HEK293 (cell line): ENCODE measurements at regions not wholly inside any gene's neighbourhood (a gene's known extent, or its start where the extent isn't known, plus 50 kb on each side); places are given as distances from the start of the nearest gene placed in this dataset.

ENCODE experiments used
- CTCF ChIA-PET: fragments of 350-600 bp; formaldehyde crosslinking; extraction: SDS; loops from one replicate; lab custom pipeline; 2021; ENCODE audit warnings: antibody characterized with exemption; lab: Yijun Ruan, JAX
- POLR2A ChIA-PET: fragments of 300-600 bp; formaldehyde crosslinking; extraction: SDS; loops from one replicate; lab custom pipeline; 2020; ENCODE audit warnings: antibody characterized with exemption, inconsistent platforms; lab: Yijun Ruan, JAX
- H3K27ac ChIP-seq: fragments of 200-500 bp; sonication (Bioruptor generic); 2 replicates; pipeline ENCODE4 v1.5.1; 2014; ENCODE audit warnings: low read depth, low read length, control low read depth, inconsistent platforms; ENCODE audit errors: extremely low read depth
- H3K36me3 ChIP-seq, 2 experiments: fragments of 200-500 bp in 1 of 2; sonication (Bioruptor generic) in 1 of 2; 1 replicate in 1 of 2; 2 replicates in 1 of 2; pipeline ENCODE4 v1.5.1; 2014 to 2017; ENCODE audit warnings: inconsistent platforms in 2 of 2, low read length in 2 of 2; ENCODE audit not compliant: control insufficient read depth in 2 of 2, insufficient read depth in 1 of 2
- H3K4me1 ChIP-seq: fragments of 200-500 bp; sonication (Bioruptor generic); 2 replicates; pipeline ENCODE4 v1.5.1; 2014; ENCODE audit warnings: mild to moderate bottlenecking, low read length, inconsistent platforms; ENCODE audit not compliant: control insufficient read depth, insufficient read depth
- H3K4me3 ChIP-seq: 2 replicates; pipeline ENCODE4 v1.5.1; 2011; ENCODE audit warnings: low read depth, mild to moderate bottlenecking, control low read depth, low read length, moderate library complexity
- H3K9me3 ChIP-seq: fragments of 200-500 bp; sonication (Bioruptor generic); 2 replicates; pipeline ENCODE4 v1.5.1; 2014; ENCODE audit warnings: low read depth, low read length, inconsistent platforms; ENCODE audit not compliant: control insufficient read depth, insufficient read depth
- CTCF ChIP-seq: fragments of 450-650 bp; formaldehyde crosslinking; IDR thresholded peaks from 2 replicates; pipeline ENCODE4 v1.5.1; 2016; ENCODE audit warnings: missing biosample characterization, missing genetic modification characterization
- EGR2 ChIP-seq: fragments of 450-650 bp; formaldehyde crosslinking; IDR thresholded peaks from 2 replicates; pipeline ENCODE4 v1.5.1; 2016; ENCODE audit warnings: low read depth, missing biosample characterization, missing genetic modification characterization
- HOXC10 ChIP-seq: sonication (generic); formaldehyde crosslinking; IDR thresholded peaks from 2 replicates; pipeline ENCODE4 v1.8.1; 2023; ENCODE audit warnings: mild to moderate bottlenecking, missing genetic modification reagents
- KLF9 ChIP-seq: fragments of 450-650 bp; formaldehyde crosslinking; IDR thresholded peaks from 2 replicates; pipeline ENCODE4 v1.5.1; 2016; ENCODE audit warnings: missing biosample characterization, missing genetic modification characterization, low read depth
- OVOL3 ChIP-seq: fragments of 450-650 bp; formaldehyde crosslinking; IDR thresholded peaks from 2 replicates; pipeline ENCODE4 v1.5.1; 2016; ENCODE audit warnings: missing biosample characterization, missing genetic modification characterization
- REPIN1 ChIP-seq: fragments of 450-650 bp; formaldehyde crosslinking; IDR thresholded peaks from 2 replicates; pipeline ENCODE4 v1.5.1; 2017; ENCODE audit warnings: missing biosample characterization, missing genetic modification characterization, low read depth
- SALL2 ChIP-seq: fragments of 450-650 bp; formaldehyde crosslinking; IDR thresholded peaks from 2 replicates; pipeline ENCODE4 v1.5.0; 2017; ENCODE audit warnings: missing biosample characterization, mild to moderate bottlenecking, missing genetic modification characterization, borderline replicate concordance
- SP3 ChIP-seq: fragments of 450-650 bp; formaldehyde crosslinking; IDR thresholded peaks from 2 replicates; pipeline ENCODE4 v1.5.1; 2016; ENCODE audit warnings: missing biosample characterization, missing genetic modification characterization
- YY2 ChIP-seq: fragments of 450-650 bp; formaldehyde crosslinking; IDR thresholded peaks from 2 replicates; pipeline ENCODE4 v1.5.1; 2016; ENCODE audit warnings: missing biosample characterization, missing genetic modification characterization
- ZBTB20 ChIP-seq: fragments of 450-650 bp; formaldehyde crosslinking; IDR thresholded peaks from 2 replicates; pipeline ENCODE4 v1.5.1; 2016; ENCODE audit warnings: missing biosample characterization, missing genetic modification characterization
- ZBTB26 ChIP-seq: fragments of 450-650 bp; formaldehyde crosslinking; optimal IDR thresholded peaks from 2 replicates; pipeline ENCODE3; 2016; ENCODE audit warnings: missing biosample characterization, mild to moderate bottlenecking, missing genetic modification characterization
- ZEB2 ChIP-seq: fragments of 450-650 bp; formaldehyde crosslinking; IDR thresholded peaks from 2 replicates; pipeline ENCODE4 v1.5.1; 2016; ENCODE audit warnings: missing biosample characterization, missing genetic modification characterization
- ZIC2 ChIP-seq: fragments of 450-650 bp; formaldehyde crosslinking; IDR thresholded peaks from 2 replicates; pipeline ENCODE4 v1.5.1; 2016; ENCODE audit warnings: missing biosample characterization, missing genetic modification characterization
- ZNF10 ChIP-seq: fragments of 450-650 bp; formaldehyde crosslinking; IDR thresholded peaks from 2 replicates; pipeline ENCODE4 v1.5.1; 2017; ENCODE audit warnings: missing biosample characterization, missing genetic modification characterization
- ZNF140 ChIP-seq: fragments of 450-650 bp; formaldehyde crosslinking; IDR thresholded peaks from 2 replicates; pipeline ENCODE4 v1.5.1; 2016; ENCODE audit warnings: missing biosample characterization, missing genetic modification characterization
- ZNF175 ChIP-seq: fragments of 450-650 bp; formaldehyde crosslinking; IDR thresholded peaks from 2 replicates; pipeline ENCODE4 v1.5.1; 2016; ENCODE audit warnings: missing biosample characterization, missing genetic modification characterization
- ZNF184 ChIP-seq: fragments of 450-650 bp; IDR thresholded peaks from 2 replicates; pipeline ENCODE4 v1.5.1; 2018; ENCODE audit warnings: missing biosample characterization, mild to moderate bottlenecking, missing genetic modification characterization
- ZNF202 ChIP-seq: fragments of 450-650 bp; formaldehyde crosslinking; IDR thresholded peaks from 2 replicates; pipeline ENCODE4 v1.5.1; 2016; ENCODE audit warnings: missing biosample characterization, missing genetic modification characterization, borderline replicate concordance
- ZNF223 ChIP-seq: fragments of 450-650 bp; formaldehyde crosslinking; IDR thresholded peaks from 2 replicates; pipeline ENCODE4 v1.5.1; 2016; ENCODE audit warnings: missing biosample characterization, missing genetic modification characterization
- ZNF23 ChIP-seq: fragments of 450-650 bp; formaldehyde crosslinking; IDR thresholded peaks from 2 replicates; pipeline ENCODE4 v1.5.1; 2016; ENCODE audit warnings: missing biosample characterization, missing genetic modification characterization, borderline replicate concordance
- ZNF239 ChIP-seq: fragments of 450-650 bp; formaldehyde crosslinking; IDR thresholded peaks from 2 replicates; pipeline ENCODE4 v1.5.1; 2016; ENCODE audit warnings: missing biosample characterization, missing genetic modification characterization
- ZNF366 ChIP-seq: fragments of 450-650 bp; formaldehyde crosslinking; conservative IDR thresholded peaks from 2 replicates; pipeline ENCODE4 v1.5.1; 2016; ENCODE audit warnings: missing biosample characterization, missing genetic modification characterization
- ZNF423 ChIP-seq: fragments of 450-650 bp; formaldehyde crosslinking; IDR thresholded peaks from 2 replicates; pipeline ENCODE4 v1.5.1; 2016; ENCODE audit warnings: missing biosample characterization, missing genetic modification characterization
- ZNF501 ChIP-seq: fragments of 450-650 bp; formaldehyde crosslinking; IDR thresholded peaks from 2 replicates; pipeline ENCODE4 v1.5.1; 2016; ENCODE audit warnings: missing biosample characterization, missing genetic modification characterization
- ZNF521 ChIP-seq: fragments of 450-650 bp; formaldehyde crosslinking; IDR thresholded peaks from 2 replicates; pipeline ENCODE4 v1.5.1; 2017; ENCODE audit warnings: missing biosample characterization, mild to moderate bottlenecking, missing genetic modification characterization
- ZNF548 ChIP-seq: fragments of 450-650 bp; formaldehyde crosslinking; IDR thresholded peaks from 2 replicates; pipeline ENCODE4 v1.5.1; 2016; ENCODE audit warnings: missing biosample characterization, missing genetic modification characterization
- ZNF629 ChIP-seq: fragments of 450-650 bp; formaldehyde crosslinking; IDR thresholded peaks from 2 replicates; pipeline ENCODE4 v1.5.1; 2017; ENCODE audit warnings: missing biosample characterization, missing genetic modification characterization
- ZNF664 ChIP-seq: fragments of 450-650 bp; formaldehyde crosslinking; IDR thresholded peaks from 2 replicates; pipeline ENCODE4 v1.5.1; 2016; ENCODE audit warnings: missing biosample characterization, missing genetic modification characterization
- ZNF76 ChIP-seq: fragments of 450-650 bp; formaldehyde crosslinking; IDR thresholded peaks from 2 replicates; pipeline ENCODE4; 2016; ENCODE audit warnings: low read depth, missing biosample characterization, missing genetic modification characterization, borderline replicate concordance
- ZNF768 ChIP-seq: fragments of 450-650 bp; formaldehyde crosslinking; IDR thresholded peaks from 2 replicates; pipeline ENCODE4 v1.5.1; 2018; ENCODE audit warnings: missing biosample characterization, mild to moderate bottlenecking, missing genetic modification characterization
- ZNF776 ChIP-seq: fragments of 450-650 bp; formaldehyde crosslinking; IDR thresholded peaks from 2 replicates; pipeline ENCODE4 v1.5.0; 2017; ENCODE audit warnings: missing biosample characterization, missing genetic modification characterization, borderline replicate concordance
- ZXDB ChIP-seq: fragments of 450-650 bp; formaldehyde crosslinking; IDR thresholded peaks from 2 replicates; pipeline ENCODE4 v1.5.1; 2016; ENCODE audit warnings: missing biosample characterization, missing genetic modification characterization
- TF ChIP-seq, protein P1 (sequence below): IDR thresholded peaks from 2 replicates; pipeline ENCODE4 v1.6.1; 2011; ENCODE audit warnings: mild to moderate bottlenecking, low read depth, low read length, borderline replicate concordance

DNA sequence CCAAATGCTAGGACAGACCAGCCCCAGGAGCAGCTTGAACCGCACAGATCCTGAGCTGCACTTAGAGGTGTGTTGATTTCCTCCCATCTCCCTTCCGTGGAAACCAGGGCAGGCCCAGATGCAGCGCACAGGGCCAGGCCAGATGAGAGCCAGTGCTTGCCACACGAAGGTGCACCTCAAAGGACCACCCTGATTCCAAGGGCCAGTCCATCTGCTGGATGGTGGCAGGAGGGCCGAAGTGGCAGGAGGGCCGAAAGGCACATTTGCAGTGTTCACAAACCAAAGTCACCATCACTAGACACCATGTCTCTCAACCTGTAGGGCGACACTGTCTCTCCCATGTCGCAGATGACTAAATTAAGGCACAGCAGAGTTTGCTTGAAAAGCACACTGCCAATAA is 370.7 kb upstream of the MYT1L start (continued):
- no peak for TF ChIP-seq ZBTB20

DNA sequence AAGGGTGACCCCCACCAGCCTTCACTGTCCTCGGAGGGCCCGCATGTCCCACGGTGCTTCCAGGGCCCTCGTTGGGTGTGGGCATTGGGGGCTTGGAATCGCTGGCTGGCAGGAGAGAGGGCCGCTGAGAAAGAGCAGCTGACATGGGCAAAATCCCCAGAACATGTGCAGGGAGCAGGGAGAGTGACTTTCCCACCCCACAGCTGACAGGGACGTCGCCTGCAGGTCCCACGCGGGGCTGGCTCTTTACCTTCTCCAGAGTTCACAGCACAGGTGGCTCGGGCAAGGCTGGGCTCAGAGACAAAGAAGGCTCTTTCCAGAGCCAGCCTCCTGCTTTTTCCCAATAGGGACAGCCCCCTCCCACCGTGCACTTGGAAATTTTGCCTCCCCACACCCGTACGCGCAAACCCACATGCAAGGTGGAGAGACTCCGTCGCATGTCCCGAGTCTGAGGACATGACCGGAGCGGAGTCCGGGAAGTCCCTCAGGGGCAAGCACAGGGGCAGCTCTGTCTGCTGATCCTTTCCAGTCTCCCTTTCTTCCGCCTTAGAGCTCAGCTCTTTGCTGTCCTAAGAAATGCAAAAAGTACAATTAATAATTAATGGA is 370.2 kb upstream of the MYT1L start:
- Histone ChIP-seq H3K4me3 (no peak overlapping the region), H3K9me3 (no peaks in the 10 kb centered on the region), H3K4me1 (no peaks in the 10 kb centered on the region), H3K27ac (no peak overlapping the region), H3K36me3 (no peaks in the 10 kb centered on the region)
- CTCF ChIA-PET: interaction anchor here (1.0 kb wide), 1 partner anchor 114 kb away, joined by 5 read pairs; no protein-coding TSS in a partner anchor
- TF ChIP-seq ZXDB (tag by site-specific recombination) (no peak), ZNF202 (tag by site-specific recombination) (no peak), ZNF140 (tag by site-specific recombination) (no peak), ZNF548 (tag by site-specific recombination) (no peak), HOXC10 (CRISPR knock-in tag) (no peak), SP3 (tag by site-specific recombination) (no peak), SALL2 (no peak), REPIN1 (tag by site-specific recombination) (no peak), ZNF366 (tag by site-specific recombination) (no peak), ZNF23 (tag by site-specific recombination) (no peak), ZNF10 (tag by site-specific recombination) (no peak), YY2 (tag by site-specific recombination) (no peak), ZNF501 (tag by site-specific recombination) (no peak), KLF9 (tag by site-specific recombination) (no peak), ZNF423 (tag by site-specific recombination) (no peak), ZNF664 (tag by site-specific recombination) (no peak)
- TF ChIP-seq, protein P1, sequence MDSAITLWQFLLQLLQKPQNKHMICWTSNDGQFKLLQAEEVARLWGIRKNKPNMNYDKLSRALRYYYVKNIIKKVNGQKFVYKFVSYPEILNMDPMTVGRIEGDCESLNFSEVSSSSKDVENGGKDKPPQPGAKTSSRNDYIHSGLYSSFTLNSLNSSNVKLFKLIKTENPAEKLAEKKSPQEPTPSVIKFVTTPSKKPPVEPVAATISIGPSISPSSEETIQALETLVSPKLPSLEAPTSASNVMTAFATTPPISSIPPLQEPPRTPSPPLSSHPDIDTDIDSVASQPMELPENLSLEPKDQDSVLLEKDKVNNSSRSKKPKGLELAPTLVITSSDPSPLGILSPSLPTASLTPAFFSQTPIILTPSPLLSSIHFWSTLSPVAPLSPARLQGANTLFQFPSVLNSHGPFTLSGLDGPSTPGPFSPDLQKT: no peak
- POLR2A ChIA-PET: no interaction called here

DNA sequence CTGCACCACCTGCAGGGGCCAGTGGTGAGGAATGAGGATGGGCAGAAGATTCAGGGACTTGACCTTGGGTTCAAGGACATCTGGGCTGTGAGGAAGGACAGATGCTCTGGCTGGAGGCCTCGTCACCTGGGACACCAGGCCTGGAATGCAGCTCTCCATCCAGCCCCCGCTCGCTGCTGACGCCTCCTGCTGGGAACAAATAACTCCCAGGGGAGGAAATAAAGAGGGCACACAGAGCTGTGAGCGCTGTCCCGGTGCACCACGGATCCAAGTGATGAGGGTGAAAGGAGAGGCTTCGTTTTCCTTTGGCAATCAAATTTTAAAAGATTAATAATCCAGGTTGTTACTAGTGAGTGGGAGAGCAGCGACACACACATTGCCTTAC is 368.0 kb upstream of the MYT1L start:
- H3K27ac ChIP-seq: no peak overlapping the region
- CTCF ChIA-PET: interaction anchor here (0.7 to 1.9 kb wide), 7 partner anchors 10 to 844 kb away, joined by 3 to 8 read pairs (median 4); no protein-coding TSS in a partner anchor
- H3K4me3 ChIP-seq: no peak overlapping the region
- no peaks in the 10 kb centered on the region for H3K4me1 ChIP-seq
- no peaks in the 10 kb centered on the region for H3K9me3 ChIP-seq
- POLR2A ChIA-PET: no interaction called here
- no peaks in the 10 kb centered on the region for H3K36me3 ChIP-seq
- TF ChIP-seq ZIC2 (no peak), ZNF629 (tag by site-specific recombination) (no peak), ZNF175 (no peak), ZEB2 (tag by site-specific recombination) (no peak), CTCF (tag by site-specific recombination) (no peak), ZNF776 (tag by site-specific recombination) (no peak), ZNF521 (tag by site-specific recombination) (no peak), ZNF76 (tag by site-specific recombination) (no peak), ZNF239 (tag by site-specific recombination) (no peak), ZNF184 (no peak), ZNF223 (tag by site-specific recombination) (no peak), ZBTB26 (tag by site-specific recombination) (no peak), EGR2 (tag by site-specific recombination) (no peak), OVOL3 (tag by site-specific recombination) (no peak), ZNF768 (tag by site-specific recombination) (no peak)
